Coronary artery (tissue), 2 donors: ENCODE measurements at regions not wholly inside any gene's neighbourhood (a gene's known extent, or its start where the extent isn't known, plus 50 kb on each side); places are given as distances from the start of the nearest gene placed in this dataset.
"Not testable (repeated sequence)": the region's sequence is repeated elsewhere in the genome, so short reads cannot be mapped to it uniquely, and the experiment has no call there.

Experiments used
- DNase-seq: peaks from one replicate; pipeline ENCODE4 v3.0.0-alpha.2; 2017; ENCODE audit warnings: low spot score
- H3K27ac ChIP-seq, 2 donors: fragments of 200-600 bp; sonication (generic); one replicate each; pipeline ENCODE4 v1.5.1; 2016 to 2019
- H3K4me3 ChIP-seq: fragments of 200-600 bp; sonication (generic); 2 replicates; pipeline ENCODE4 v1.5.1; 2016; ENCODE audit warnings: mild to moderate bottlenecking, moderate library complexity
- CTCF ChIP-seq: fragments of 200-600 bp; sonication (generic); IDR thresholded peaks from one replicate; pipeline ENCODE4 v1.5.1; 2019; ENCODE audit warnings: antibody characterized with exemption

- Histone ChIP-seq H3K4me3 (no peak overlapping the region), H3K27ac (no peak overlapping the region)
- no peak for TF ChIP-seq CTCF
- no peak for DNase-seq
These were observed 197.5 kb downstream of the ALDH8A1 start for GRCh38 chr6:134752445-134752844.

- no peak for TF ChIP-seq CTCF
These were observed 199.2 kb downstream of the ALDH8A1 start for GRCh38 chr6:134750669-134751068.

GRCh38 chr6:134748484-134748883 is 201.4 kb downstream of the ALDH8A1 start:
- H3K27ac ChIP-seq = no peak overlapping the region
- H3K4me3 ChIP-seq = no peak overlapping the region
- no peak for DNase-seq
- TF ChIP-seq CTCF = no peak

More at GRCh38 chr6:134750669-134751068, 199.2 kb downstream of the ALDH8A1 start:
- DNase-seq = no peak
- no peak overlapping the region for H3K27ac ChIP-seq
- no peak overlapping the region for H3K4me3 ChIP-seq

GRCh38 chr6:134747197-134747596 is 202.7 kb downstream of the ALDH8A1 start:
- H3K4me3 ChIP-seq, H3K27ac ChIP-seq, DNase-seq: not testable (repeated sequence)

GRCh38 chr6:134746140-134746539 is 203.8 kb downstream of the ALDH8A1 start:
- Histone ChIP-seq H3K27ac (no peak overlapping the region), H3K4me3 (no peak overlapping the region)
- no peak for TF ChIP-seq CTCF
- DNase-seq = no peak

- H3K4me3 ChIP-seq, DNase-seq, H3K27ac ChIP-seq: not testable (repeated sequence)
These were observed 204.7 kb downstream of the ALDH8A1 start for GRCh38 chr6:134745192-134745591.

- no peak for DNase-seq
- no peak for TF ChIP-seq CTCF
- H3K27ac ChIP-seq = no peak overlapping the region
- H3K4me3 ChIP-seq = no peak overlapping the region
These were observed 205.6 kb downstream of the ALDH8A1 start for GRCh38 chr6:134744301-134744700.

GRCh38 chr6:134741200-134741536 is 208.7 kb downstream of the ALDH8A1 start:
- no peak overlapping the region for H3K4me3 ChIP-seq
- TF ChIP-seq CTCF = no peak
- DNase-seq = no peak
- H3K27ac ChIP-seq = no peak overlapping the region
